G401.6 (cell line): ENCODE measurements at regions not wholly inside any gene's neighbourhood (a gene's known extent, or its start where the extent isn't known, plus 50 kb on each side); places are given as distances from the start of the nearest gene placed in this dataset.
"Not testable (repeated sequence)": the region's sequence is repeated elsewhere in the genome, so short reads cannot be mapped to it uniquely, and the experiment has no call there.

Source experiments
- FAIRE-seq: peaks from 2 replicates; lab custom pipeline; 2012; peaks lifted over from hg19 to GRCh38; lab: Jason Lieb, UNC

- FAIRE-seq = no peak
These were observed 376.0 kb upstream of the PDE3A start for GRCh38 chr12:19992311-19992710.

GRCh38 chr12:19994968-19995367, 373.4 kb upstream of the PDE3A start:
- FAIRE-seq = no peak

- FAIRE-seq = no peak
These were observed 370.5 kb upstream of the PDE3A start for GRCh38 chr12:19997656-19998400.

- no peak for FAIRE-seq
These were observed 369.9 kb upstream of the PDE3A start for GRCh38 chr12:19998411-19998810.

- no peak for FAIRE-seq
These were observed 369.2 kb upstream of the PDE3A start for GRCh38 chr12:19998961-19999804.

- FAIRE-seq = no peak
These were observed 368.6 kb upstream of the PDE3A start for GRCh38 chr12:19999805-20000138.

GRCh38 chr12:20000229-20000849, 368.0 kb upstream of the PDE3A start:
- no peak for FAIRE-seq

GRCh38 chr12:20003252-20003651, 365.1 kb upstream of the PDE3A start:
- no peak for FAIRE-seq

GRCh38 chr12:20004952-20005351, 363.4 kb upstream of the PDE3A start:
- FAIRE-seq = no peak

- no peak for FAIRE-seq
These were observed 361.2 kb upstream of the PDE3A start for GRCh38 chr12:20006871-20007730.

- not testable (repeated sequence) for FAIRE-seq
These were observed 358.4 kb upstream of the PDE3A start for GRCh38 chr12:20009965-20010364.

- FAIRE-seq = no peak
These were observed 357.1 kb upstream of the PDE3A start for GRCh38 chr12:20011200-20011599.

GRCh38 chr12:20017802-20018201, 350.5 kb upstream of the PDE3A start:
- FAIRE-seq = no peak

GRCh38 chr12:20018406-20018805, 349.9 kb upstream of the PDE3A start:
- no peak for FAIRE-seq

GRCh38 chr12:20024194-20024593, 344.1 kb upstream of the PDE3A start:
- no peak for FAIRE-seq

GRCh38 chr12:20028033-20028432, 340.3 kb upstream of the PDE3A start:
- no peak for FAIRE-seq

- no peak for FAIRE-seq
These were observed 337.5 kb upstream of the PDE3A start for GRCh38 chr12:20030826-20031225.

- FAIRE-seq = no peak
These were observed 328.8 kb upstream of the PDE3A start for GRCh38 chr12:20039562-20039961.

- FAIRE-seq = no peak
These were observed 328.2 kb upstream of the PDE3A start for GRCh38 chr12:20040184-20040583.

- FAIRE-seq = no peak
These were observed 327.5 kb upstream of the PDE3A start for GRCh38 chr12:20040831-20041230.

- no peak for FAIRE-seq
These were observed 324.0 kb upstream of the PDE3A start for GRCh38 chr12:20044351-20044750.

- no peak for FAIRE-seq
These were observed 323.5 kb upstream of the PDE3A start for GRCh38 chr12:20044846-20045245.
